GM21360 (cell line): ENCODE measurements at regions not wholly inside any gene's neighbourhood (a gene's known extent, or its start where the extent isn't known, plus 50 kb on each side); places are given as distances from the start of the nearest gene placed in this dataset.

Experiments
- ATAC-seq: cut with Tn5 transposase; IDR thresholded peaks from one replicate; pipeline ENCODE4 v1.9.1; 2021; ENCODE audit warnings: mild to moderate bottlenecking, moderate library complexity; ENCODE audit not compliant: unreplicated experiment

GRCh38 chr5:3811116-3811515 is 215.5 kb downstream of the IRX1 start:
- ATAC-seq, result no peak

- ATAC-seq, result no peak
These were observed 223.0 kb downstream of the IRX1 start for GRCh38 chr5:3818624-3819023.

- no peak for ATAC-seq
These were observed 230.2 kb downstream of the IRX1 start for GRCh38 chr5:3825531-3826451.

- no peak for ATAC-seq
These were observed 232.0 kb downstream of the IRX1 start for GRCh38 chr5:3827624-3828023.

GRCh38 chr5:3828761-3829160 is 233.1 kb downstream of the IRX1 start:
- ATAC-seq, result no peak

- no peak for ATAC-seq
These were observed 237.9 kb downstream of the IRX1 start for GRCh38 chr5:3833566-3833965.

GRCh38 chr5:3835811-3836210 is 240.2 kb downstream of the IRX1 start:
- ATAC-seq, result no peak

- ATAC-seq, result no peak
These were observed 240.9 kb downstream of the IRX1 start for GRCh38 chr5:3836528-3836927.

GRCh38 chr5:3837506-3837905 is 241.9 kb downstream of the IRX1 start:
- no peak for ATAC-seq

- ATAC-seq, result no peak
These were observed 243.5 kb downstream of the IRX1 start for GRCh38 chr5:3839151-3839550.

GRCh38 chr5:3842591-3842990 is 247.0 kb downstream of the IRX1 start:
- no peak for ATAC-seq

- ATAC-seq, result no peak
These were observed 248.1 kb downstream of the IRX1 start for GRCh38 chr5:3843706-3844105.

GRCh38 chr5:3844266-3844665 is 248.6 kb downstream of the IRX1 start:
- ATAC-seq, result no peak

- no peak for ATAC-seq
These were observed 249.6 kb downstream of the IRX1 start for GRCh38 chr5:3845230-3845629.

- no peak for ATAC-seq
These were observed 256.7 kb downstream of the IRX1 start for GRCh38 chr5:3852161-3852916.

GRCh38 chr5:3853362-3853761 is 257.7 kb downstream of the IRX1 start:
- ATAC-seq, result no peak

- no peak for ATAC-seq
These were observed 258.7 kb downstream of the IRX1 start for GRCh38 chr5:3854188-3854821.

GRCh38 chr5:3856036-3856435 is 260.4 kb downstream of the IRX1 start:
- ATAC-seq, result no peak

- no peak for ATAC-seq
These were observed 262.9 kb downstream of the IRX1 start for GRCh38 chr5:3858524-3858923.

GRCh38 chr5:3862906-3863305 is 267.3 kb downstream of the IRX1 start:
- no peak for ATAC-seq

GRCh38 chr5:3875144-3875543 is 279.5 kb downstream of the IRX1 start:
- ATAC-seq, result no peak

GRCh38 chr5:3878267-3878666 is 282.6 kb downstream of the IRX1 start:
- ATAC-seq, result no peak
